Testis (tissue), 2 donors: ENCODE measurements at regions not wholly inside any gene's neighbourhood (a gene's known extent, or its start where the extent isn't known, plus 50 kb on each side); places are given as distances from the start of the nearest gene placed in this dataset.

Experiments
- DNase-seq: peaks from one replicate; pipeline ENCODE4 v3.0.0-alpha.2; 2019
- H3K27ac ChIP-seq, 2 donors: fragments of 200-600 bp; sonication (generic); one replicate each; pipeline ENCODE4 v1.5.1; 2019
- H3K27me3 ChIP-seq: fragments of 200-600 bp; sonication (generic); one replicate; pipeline ENCODE4 v1.5.1; 2019
- H3K36me3 ChIP-seq: fragments of 200-600 bp; sonication (generic); one replicate; pipeline ENCODE4 v1.5.1; 2017; ENCODE audit warnings: low read depth; ENCODE audit errors: missing control alignments
- H3K4me1 ChIP-seq: fragments of 200-600 bp; sonication (generic); one replicate; pipeline ENCODE4 v1.5.1; 2019
- H3K4me3 ChIP-seq, 2 donors: fragments of 200-600 bp; sonication (generic); one replicate each; pipeline ENCODE4 v1.5.1; 2017 to 2019
- H3K9me3 ChIP-seq: fragments of 200-600 bp; sonication (generic); one replicate; pipeline ENCODE4 v1.5.1; 2017
- POLR2A ChIP-seq: fragments of 450-650 bp; IDR thresholded peaks from one replicate; pipeline ENCODE4 v1.6.1; 2017; ENCODE audit warnings: antibody characterized with exemption, mild to moderate bottlenecking, moderate library complexity
- WGBS, 2 donors: methylation state at CpG; one replicate each; pipeline ENCODE4 v1.1.5; 2018; 5-methylcytosine and 5-hydroxymethylcytosine counted together
- intact Hi-C: fragments of 100-400 bp; cut with DNase I; formaldehyde crosslinking; loops from one replicate; pipeline ENCODE4 v1.15.1; 2023; ENCODE audit warnings: low total_unique reads
- TF ChIP-seq, protein P1 (sequence below), 3 experiments: fragments of 450-650 bp in 2 of 3; fragments of 200-600 bp in 1 of 3; sonication (generic) in 1 of 3; IDR thresholded peaks; one replicate each; pipeline ENCODE4 v1.5.1; 2016 to 2019; ENCODE audit warnings: antibody characterized with exemption in 3 of 3, mild to moderate bottlenecking in 2 of 3, moderate library complexity in 1 of 3

DNA sequence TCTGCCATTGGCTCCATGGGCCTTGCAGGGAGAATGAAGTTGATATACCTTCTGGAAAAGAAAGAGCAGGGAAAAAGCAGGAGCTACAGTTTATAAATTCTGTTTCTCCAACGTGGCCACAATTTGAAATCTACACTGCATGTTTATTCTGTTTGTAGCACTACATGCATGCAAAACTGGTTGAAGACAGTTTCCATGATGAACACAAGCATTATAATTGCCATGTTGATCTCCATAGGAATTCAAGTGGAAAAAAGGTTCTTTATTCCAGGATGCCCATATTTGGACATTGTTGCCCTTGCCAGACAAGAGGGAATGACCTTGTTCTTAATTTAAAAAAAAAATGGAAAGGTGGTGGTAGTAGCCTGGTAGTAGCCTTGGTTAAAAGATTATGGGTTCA is 69.2 kb upstream of the PALM2AKAP2 start:
- DNase-seq: no peak
- H3K9me3 ChIP-seq: no peaks in the 10 kb centered on the region
- H3K36me3 ChIP-seq: no peaks in the 10 kb centered on the region
- no peaks in the 10 kb centered on the region for H3K4me1 ChIP-seq
- intact Hi-C loops: no loop called here
- no peaks in the 10 kb centered on the region for H3K27me3 ChIP-seq
- TF ChIP-seq POLR2A: no peak
- TF ChIP-seq, protein P1, sequence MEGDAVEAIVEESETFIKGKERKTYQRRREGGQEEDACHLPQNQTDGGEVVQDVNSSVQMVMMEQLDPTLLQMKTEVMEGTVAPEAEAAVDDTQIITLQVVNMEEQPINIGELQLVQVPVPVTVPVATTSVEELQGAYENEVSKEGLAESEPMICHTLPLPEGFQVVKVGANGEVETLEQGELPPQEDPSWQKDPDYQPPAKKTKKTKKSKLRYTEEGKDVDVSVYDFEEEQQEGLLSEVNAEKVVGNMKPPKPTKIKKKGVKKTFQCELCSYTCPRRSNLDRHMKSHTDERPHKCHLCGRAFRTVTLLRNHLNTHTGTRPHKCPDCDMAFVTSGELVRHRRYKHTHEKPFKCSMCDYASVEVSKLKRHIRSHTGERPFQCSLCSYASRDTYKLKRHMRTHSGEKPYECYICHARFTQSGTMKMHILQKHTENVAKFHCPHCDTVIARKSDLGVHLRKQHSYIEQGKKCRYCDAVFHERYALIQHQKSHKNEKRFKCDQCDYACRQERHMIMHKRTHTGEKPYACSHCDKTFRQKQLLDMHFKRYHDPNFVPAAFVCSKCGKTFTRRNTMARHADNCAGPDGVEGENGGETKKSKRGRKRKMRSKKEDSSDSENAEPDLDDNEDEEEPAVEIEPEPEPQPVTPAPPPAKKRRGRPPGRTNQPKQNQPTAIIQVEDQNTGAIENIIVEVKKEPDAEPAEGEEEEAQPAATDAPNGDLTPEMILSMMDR (IDR thresholded peaks at IDR 0.05): no peak
- no peak overlapping the region for H3K27ac ChIP-seq
- H3K4me3 ChIP-seq: no peak overlapping the region
- WGBS, 2 donors: 65 to 86% methylated on average over 1 of the region's 1 CpG

DNA sequence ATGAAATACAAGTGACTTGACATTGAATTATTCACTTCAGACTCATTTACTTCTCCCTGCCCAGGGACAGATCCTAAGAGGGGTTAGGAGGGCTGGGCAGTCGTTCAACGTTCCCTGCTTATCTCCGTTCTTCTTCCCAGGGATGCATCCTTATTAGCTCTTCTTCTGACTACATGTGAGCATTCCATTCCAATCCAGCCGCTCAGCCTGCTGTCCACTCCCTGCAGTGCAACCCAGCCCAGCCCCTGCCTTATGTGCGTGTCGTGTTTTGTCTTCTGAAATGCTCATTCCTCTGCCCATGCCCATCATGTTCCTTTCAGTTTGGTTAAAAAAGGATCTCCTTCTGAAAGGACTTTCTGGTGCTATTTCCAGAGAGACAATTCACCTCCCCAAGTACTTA is 64.7 kb upstream of the PALM2AKAP2 start:
- H3K27me3 ChIP-seq: no peaks in the 10 kb centered on the region
- WGBS, 2 donors: 45 to 52% methylated on average over 6 of the region's 6 CpGs
- H3K4me1 ChIP-seq: no peaks in the 10 kb centered on the region
- intact Hi-C loops: no loop called here
- no peak for TF ChIP-seq POLR2A
- TF ChIP-seq, protein P1 (IDR thresholded peaks at IDR 0.05): no peak
- H3K27ac ChIP-seq: no peak overlapping the region
- no peaks in the 10 kb centered on the region for H3K36me3 ChIP-seq
- DNase-seq: no peak
- no peak overlapping the region for H3K4me3 ChIP-seq
- no peaks in the 10 kb centered on the region for H3K9me3 ChIP-seq

DNA sequence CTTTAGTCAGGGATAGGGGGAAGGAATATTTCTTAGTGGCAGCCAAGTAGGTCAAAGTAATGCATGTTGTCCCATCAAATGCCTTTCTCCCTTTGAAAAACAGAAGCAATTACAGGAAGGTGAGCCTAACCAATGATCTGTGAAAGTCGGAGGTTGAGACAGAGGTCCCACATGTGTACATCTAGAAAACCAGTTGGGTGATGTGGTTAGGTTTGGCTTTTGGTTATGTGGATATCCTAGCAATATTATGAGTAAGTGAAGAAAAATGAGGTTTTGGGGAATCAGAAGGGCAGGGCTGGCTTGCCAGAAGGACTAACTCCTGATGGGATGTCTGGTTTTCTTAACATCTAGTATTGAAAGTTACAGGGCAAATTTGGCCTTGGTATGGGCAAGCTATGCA is 63.4 kb upstream of the PALM2AKAP2 start:
- H3K4me3 ChIP-seq: no peak overlapping the region
- H3K4me1 ChIP-seq: no peaks in the 10 kb centered on the region
- no peaks in the 10 kb centered on the region for H3K27me3 ChIP-seq
- H3K36me3 ChIP-seq: no peaks in the 10 kb centered on the region
- H3K9me3 ChIP-seq: no peaks in the 10 kb centered on the region
- DNase-seq: no peak
- H3K27ac ChIP-seq: no peak overlapping the region
- intact Hi-C loops: no loop called here
- TF ChIP-seq POLR2A: no peak
- TF ChIP-seq, protein P1 (IDR thresholded peaks at IDR 0.05): no peak
- WGBS, 2 donors: 100% methylated on average over 1 of the region's 1 CpG

DNA sequence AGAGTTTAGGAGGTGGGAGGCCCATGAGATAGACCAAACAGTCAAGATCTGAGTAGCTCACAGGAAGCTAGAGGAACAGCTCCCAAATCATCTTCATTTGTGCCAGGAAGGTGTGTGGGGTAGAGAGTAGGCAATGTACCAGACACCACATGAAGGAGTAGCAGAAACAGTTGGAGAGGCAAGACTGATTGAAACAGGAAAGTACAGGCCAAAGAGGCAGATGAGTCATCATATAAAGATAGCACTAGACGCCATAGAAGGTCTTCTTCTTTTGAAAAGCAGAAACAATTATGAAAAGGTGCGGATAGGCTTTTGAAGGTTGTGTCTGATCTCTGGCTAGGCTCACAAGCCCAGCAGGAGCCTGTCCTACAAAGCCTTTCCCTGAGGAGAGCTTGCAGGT is 62.7 kb upstream of the PALM2AKAP2 start:
- TF ChIP-seq, protein P1 (IDR thresholded peaks at IDR 0.05): no peak
- TF ChIP-seq POLR2A: no peak
- intact Hi-C loops: no loop called here
- H3K9me3 ChIP-seq: no peaks in the 10 kb centered on the region
- DNase-seq: no peak
- WGBS, 2 donors: 86 to 88% methylated on average over 2 of the region's 2 CpGs
- no peak overlapping the region for H3K4me3 ChIP-seq
- H3K36me3 ChIP-seq: no peaks in the 10 kb centered on the region
- no peak overlapping the region for H3K27ac ChIP-seq
- H3K4me1 ChIP-seq: no peaks in the 10 kb centered on the region
- no peaks in the 10 kb centered on the region for H3K27me3 ChIP-seq

DNA sequence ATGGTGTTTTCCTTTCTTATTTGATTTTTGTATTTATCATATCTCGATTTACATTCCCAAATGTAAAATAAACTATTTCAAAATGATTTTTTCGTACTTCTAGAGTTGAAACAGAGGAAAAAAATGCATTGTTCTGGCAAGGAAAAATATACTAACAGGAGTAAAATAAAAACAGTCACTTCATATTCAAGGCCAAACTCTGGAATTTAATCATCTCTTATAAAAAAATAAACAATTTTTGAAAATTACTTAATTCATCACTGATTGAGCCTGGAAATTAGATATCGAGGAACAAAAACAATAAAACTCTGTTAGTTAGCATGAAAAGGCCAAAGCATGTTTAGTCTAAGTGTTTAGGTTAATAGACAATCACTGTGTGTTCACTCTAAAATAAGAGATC is 61.1 kb upstream of the PALM2AKAP2 start:
- intact Hi-C loops: no loop called here
- Histone ChIP-seq H3K27me3 (no peaks in the 10 kb centered on the region), H3K9me3 (no peaks in the 10 kb centered on the region), H3K4me1 (no peaks in the 10 kb centered on the region), H3K36me3 (no peaks in the 10 kb centered on the region), H3K27ac (no peak overlapping the region), H3K4me3 (no peak overlapping the region)
- 51 to 56% methylated on average over 3 of the region's 3 CpGs for WGBS, 2 donors
- TF ChIP-seq, protein P1 (IDR thresholded peaks at IDR 0.05): no peak
- no peak for TF ChIP-seq POLR2A
- no peak for DNase-seq
